SH-SY5Y (cell line): ENCODE measurements at regions not wholly inside any gene's neighbourhood (a gene's known extent, or its start where the extent isn't known, plus 50 kb on each side); places are given as distances from the start of the nearest gene placed in this dataset.

Source experiments
- GATA2 ChIP-seq: IDR thresholded peaks from 2 replicates; pipeline ENCODE4 v1.6.1; 2011; ENCODE audit warnings: mild to moderate bottlenecking, low read depth, low read length
- GATA3 ChIP-seq: IDR thresholded peaks from 2 replicates; pipeline ENCODE4 v1.6.1; 2011; ENCODE audit warnings: low read depth, mild to moderate bottlenecking, low read length, moderate library complexity

GRCh38 chr12:93944911-93945310, 203.5 kb upstream of the PLXNC1 start:
- TF ChIP-seq GATA3: no peak
- no peak for TF ChIP-seq GATA2

- TF ChIP-seq GATA3: no peak
- TF ChIP-seq GATA2: no peak
Measured at GRCh38 chr12:93946542-93947150, 201.7 kb upstream of the PLXNC1 start.

- TF ChIP-seq GATA3 (no peak), GATA2 (no peak)
Measured at GRCh38 chr12:93947486-93947885, 200.9 kb upstream of the PLXNC1 start.

GRCh38 chr12:93950311-93950710, 198.1 kb upstream of the PLXNC1 start:
- TF ChIP-seq GATA3: no peak
- TF ChIP-seq GATA2: no peak

GRCh38 chr12:93954166-93955112, 193.9 kb upstream of the PLXNC1 start:
- TF ChIP-seq GATA2: no peak
- TF ChIP-seq GATA3: no peak

GRCh38 chr12:93956551-93956950, 191.8 kb upstream of the PLXNC1 start:
- no peak for TF ChIP-seq GATA2
- no peak for TF ChIP-seq GATA3

DNA sequence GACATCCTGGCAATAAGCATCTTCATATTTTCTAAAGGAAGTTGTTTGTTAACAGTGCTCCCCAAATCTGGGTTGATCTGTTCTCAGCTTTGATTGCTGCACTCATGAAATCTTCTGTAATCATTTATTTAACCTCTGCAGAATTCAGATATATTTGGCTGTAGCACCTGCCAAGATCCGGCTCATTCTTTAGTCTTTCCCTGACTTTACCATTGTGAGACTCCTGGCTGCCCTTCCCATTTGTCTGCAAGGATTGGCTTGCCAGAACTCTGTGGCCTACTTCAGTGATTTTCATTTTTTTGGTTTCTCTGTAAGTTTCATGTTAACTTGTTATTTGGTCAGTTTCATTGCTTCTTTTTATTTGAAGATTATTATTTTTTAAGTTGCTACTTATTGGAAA, 191.2 kb upstream of the PLXNC1 start:
- TF ChIP-seq GATA2: no peak
- TF ChIP-seq GATA3: no peak

GRCh38 chr12:93957870-93958269, 190.5 kb upstream of the PLXNC1 start:
- TF ChIP-seq GATA3 (no peak), GATA2 (no peak)

DNA sequence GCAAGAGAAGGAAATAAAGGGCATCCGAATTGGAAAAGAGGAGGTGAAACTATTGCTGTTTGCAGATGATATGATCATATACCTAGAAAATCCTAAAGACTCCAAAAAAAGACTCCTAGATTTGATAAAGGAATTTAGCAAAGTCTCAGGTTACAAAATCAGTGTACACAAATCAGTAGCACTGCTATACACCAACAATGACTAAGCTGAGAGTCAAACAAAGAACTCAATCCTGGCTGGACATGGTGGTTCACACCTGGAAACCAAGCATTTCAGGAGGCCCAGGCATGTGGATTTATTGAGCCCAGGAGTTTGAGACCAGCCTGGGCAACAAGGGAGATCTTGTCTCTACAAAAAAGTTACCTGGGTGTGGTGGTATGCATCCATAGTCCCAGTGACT, 188.7 kb upstream of the PLXNC1 start:
- no peak for TF ChIP-seq GATA3
- no peak for TF ChIP-seq GATA2

DNA sequence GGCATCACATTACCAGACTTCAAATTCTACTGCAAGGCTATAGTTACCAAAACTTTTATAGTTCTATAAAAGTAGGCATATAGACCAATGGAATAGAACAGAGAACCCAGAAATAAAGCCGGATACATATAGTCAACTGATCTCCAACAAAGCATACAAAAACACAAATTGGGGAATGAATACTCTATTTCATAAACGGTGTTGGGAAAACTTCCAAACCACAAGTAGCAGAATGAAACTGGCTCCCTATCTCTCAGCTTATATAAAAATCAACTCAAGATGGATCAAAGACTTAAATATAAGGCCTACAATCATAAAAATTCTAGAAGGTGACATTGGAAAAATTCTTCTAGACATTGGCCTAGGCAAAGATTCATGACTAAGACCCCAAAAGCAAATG, 187.9 kb upstream of the PLXNC1 start:
- no peak for TF ChIP-seq GATA3

- TF ChIP-seq GATA2: no peak
- TF ChIP-seq GATA3: no peak
Measured at GRCh38 chr12:93962336-93962735, 186.0 kb upstream of the PLXNC1 start.

GRCh38 chr12:93964936-93965335, 183.4 kb upstream of the PLXNC1 start:
- TF ChIP-seq GATA2: no peak
- TF ChIP-seq GATA3: no peak

GRCh38 chr12:93966516-93967133, 181.8 kb upstream of the PLXNC1 start:
- TF ChIP-seq GATA3 (no peak), GATA2 (no peak)

GRCh38 chr12:93967454-93967853, 180.9 kb upstream of the PLXNC1 start:
- no peak for TF ChIP-seq GATA2
- no peak for TF ChIP-seq GATA3
